Left renal cortex interstitium (tissue), 4 donors: ENCODE measurements at regions not wholly inside any gene's neighbourhood (a gene's known extent, or its start where the extent isn't known, plus 50 kb on each side); places are given as distances from the start of the nearest gene placed in this dataset.

Source experiments
- DNase-seq, 4 donors: peaks; one replicate each; pipeline ENCODE4 v3.0.0-alpha.2; 2013; ENCODE audit warnings: low read depth in 4 of 4, low spot score in 2 of 4, missing footprints in 1 of 4

GRCh38 chr16:27123795-27124409 is 57.2 kb downstream of the C16orf82 start:
- no peak for DNase-seq

GRCh38 chr16:27127308-27127707 is 60.6 kb downstream of the C16orf82 start:
- DNase-seq, result no peak

GRCh38 chr16:27129401-27129800 is 62.7 kb downstream of the C16orf82 start:
- no peak for DNase-seq

- no peak for DNase-seq
Measured at GRCh38 chr16:27138257-27138656, 65.1 kb upstream of the KDM8 start.

- DNase-seq, result no peak
Measured at GRCh38 chr16:27145630-27146029, 57.7 kb upstream of the KDM8 start.

- DNase-seq, result no peak
Measured at GRCh38 chr16:27149986-27150385, 53.3 kb upstream of the KDM8 start.

GRCh38 chr16:27152121-27152520 is 51.2 kb upstream of the KDM8 start:
- no peak for DNase-seq

GRCh38 chr16:27152801-27153200 is 50.5 kb upstream of the KDM8 start:
- peak in 1 of 4 donors; percentile 16 for DNase-seq
